ENCODE measurements at regions not wholly inside any gene's neighbourhood (a gene's known extent, or its start where the extent isn't known, plus 50 kb on each side); places are given as distances from the start of the nearest gene placed in this dataset.

DNA sequence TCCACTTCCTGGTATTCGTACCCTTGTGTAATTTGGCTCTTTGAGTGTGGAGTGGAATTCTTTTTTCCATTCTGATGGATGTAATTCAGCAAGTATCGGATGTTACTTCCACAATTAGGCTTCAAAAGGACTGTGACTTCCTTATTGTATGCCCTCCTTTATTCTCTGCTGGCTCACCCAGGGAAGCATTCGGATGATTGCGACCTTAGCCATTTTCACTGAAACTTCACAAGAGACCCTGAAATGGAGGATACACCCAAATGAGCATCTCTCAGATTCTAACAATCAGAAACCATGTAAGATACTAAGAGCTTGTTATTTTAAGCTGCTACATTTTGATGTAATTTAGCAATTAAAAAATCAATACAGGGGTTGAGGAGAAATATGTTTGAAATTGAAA is 493.1 kb downstream of the DNAJB9 start:
- TF ChIP-seq EZH2 (IDR thresholded peaks at IDR 0.05; ENCODE audit: borderline replicate concordance, low read length): no peak
- TF ChIP-seq, protein P1, sequence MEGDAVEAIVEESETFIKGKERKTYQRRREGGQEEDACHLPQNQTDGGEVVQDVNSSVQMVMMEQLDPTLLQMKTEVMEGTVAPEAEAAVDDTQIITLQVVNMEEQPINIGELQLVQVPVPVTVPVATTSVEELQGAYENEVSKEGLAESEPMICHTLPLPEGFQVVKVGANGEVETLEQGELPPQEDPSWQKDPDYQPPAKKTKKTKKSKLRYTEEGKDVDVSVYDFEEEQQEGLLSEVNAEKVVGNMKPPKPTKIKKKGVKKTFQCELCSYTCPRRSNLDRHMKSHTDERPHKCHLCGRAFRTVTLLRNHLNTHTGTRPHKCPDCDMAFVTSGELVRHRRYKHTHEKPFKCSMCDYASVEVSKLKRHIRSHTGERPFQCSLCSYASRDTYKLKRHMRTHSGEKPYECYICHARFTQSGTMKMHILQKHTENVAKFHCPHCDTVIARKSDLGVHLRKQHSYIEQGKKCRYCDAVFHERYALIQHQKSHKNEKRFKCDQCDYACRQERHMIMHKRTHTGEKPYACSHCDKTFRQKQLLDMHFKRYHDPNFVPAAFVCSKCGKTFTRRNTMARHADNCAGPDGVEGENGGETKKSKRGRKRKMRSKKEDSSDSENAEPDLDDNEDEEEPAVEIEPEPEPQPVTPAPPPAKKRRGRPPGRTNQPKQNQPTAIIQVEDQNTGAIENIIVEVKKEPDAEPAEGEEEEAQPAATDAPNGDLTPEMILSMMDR (IDR thresholded peaks at IDR 0.05; ENCODE audit: low read length): no peak
- Histone ChIP-seq H3K27ac (ENCODE audit: low read depth, low read length, poor library complexity, severe bottlenecking) (no peak overlapping the region), H3F3A (ENCODE audit: insufficient read depth, low read length) (no peaks in the 10 kb centered on the region; the same call in 1 of the 2 replicates), H3K4me2 (ENCODE audit: low read length) (no peak overlapping the region), H3K27me3 (ENCODE audit: insufficient read depth, low read length) (no peaks in the 10 kb centered on the region), H3K4me3 (ENCODE audit: low read depth, low read length, poor library complexity, severe bottlenecking) (no peak overlapping the region), H3K9me3 (ENCODE audit: low read length) (no peaks in the 10 kb centered on the region), H3K36me3 (ENCODE audit: insufficient read depth, low read length) (no peaks in the 10 kb centered on the region), H2AFZ (ENCODE audit: low read length) (no peak overlapping the region), H3K9me2 (ENCODE audit: low read depth, low read length) (no peaks in the 10 kb centered on the region), H3K4me1 (ENCODE audit: insufficient read depth, low read length, severe bottlenecking) (no peaks in the 10 kb centered on the region), H3K9ac (ENCODE audit: low read length) (no peak overlapping the region), H4K20me1 (ENCODE audit: insufficient read depth, low read length) (no peaks in the 10 kb centered on the region), H3K79me2 (ENCODE audit: insufficient read depth, low read length) (no peaks in the 10 kb centered on the region)

DNA sequence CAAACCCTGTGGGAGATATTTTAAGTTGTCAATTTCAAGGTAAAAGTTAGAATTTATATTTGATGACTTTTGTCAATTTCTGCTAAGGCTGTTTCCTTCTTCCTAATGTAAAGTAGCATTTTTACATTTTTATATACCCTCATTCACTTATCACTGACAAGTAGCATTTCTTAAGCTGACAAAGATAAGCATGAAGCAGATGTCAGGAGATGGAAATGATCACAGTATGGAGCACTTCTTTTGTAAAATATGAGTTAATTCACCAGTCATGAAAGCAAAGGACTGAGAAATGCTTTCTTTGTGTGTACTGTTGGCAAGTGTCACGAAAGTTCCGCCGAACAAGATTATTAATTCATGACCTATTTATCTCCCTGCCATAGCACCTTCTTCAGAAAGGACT is 503.9 kb downstream of the DNAJB9 start:
- no peaks in the 10 kb centered on the region for H4K20me1 ChIP-seq (ENCODE audit: insufficient read depth, low read length)
- H3K9ac ChIP-seq (ENCODE audit: low read length): no peak overlapping the region
- H3K79me2 ChIP-seq (ENCODE audit: insufficient read depth, low read length): no peaks in the 10 kb centered on the region
- no peak overlapping the region for H3K4me2 ChIP-seq (ENCODE audit: low read length)
- H2AFZ ChIP-seq (ENCODE audit: low read length): no peak overlapping the region
- H3K36me3 ChIP-seq (ENCODE audit: insufficient read depth, low read length): no peaks in the 10 kb centered on the region
- no peaks in the 10 kb centered on the region for H3K27me3 ChIP-seq (ENCODE audit: insufficient read depth, low read length)
- no peaks in the 10 kb centered on the region for H3K9me2 ChIP-seq (ENCODE audit: low read depth, low read length)
- TF ChIP-seq EZH2 (IDR thresholded peaks at IDR 0.05; ENCODE audit: borderline replicate concordance, low read length): no peak
- TF ChIP-seq, protein P1 (IDR thresholded peaks at IDR 0.05; ENCODE audit: low read length): no peak
- H3K4me1 ChIP-seq (ENCODE audit: insufficient read depth, low read length, severe bottlenecking): no peaks in the 10 kb centered on the region
- H3K4me3 ChIP-seq (ENCODE audit: low read depth, low read length, poor library complexity, severe bottlenecking): no peak overlapping the region
- H3F3A ChIP-seq (ENCODE audit: insufficient read depth, low read length): no peaks in the 10 kb centered on the region
- no peak overlapping the region for H3K27ac ChIP-seq (ENCODE audit: low read depth, low read length, poor library complexity, severe bottlenecking)
- no peaks in the 10 kb centered on the region for H3K9me3 ChIP-seq (ENCODE audit: low read length)

DNA sequence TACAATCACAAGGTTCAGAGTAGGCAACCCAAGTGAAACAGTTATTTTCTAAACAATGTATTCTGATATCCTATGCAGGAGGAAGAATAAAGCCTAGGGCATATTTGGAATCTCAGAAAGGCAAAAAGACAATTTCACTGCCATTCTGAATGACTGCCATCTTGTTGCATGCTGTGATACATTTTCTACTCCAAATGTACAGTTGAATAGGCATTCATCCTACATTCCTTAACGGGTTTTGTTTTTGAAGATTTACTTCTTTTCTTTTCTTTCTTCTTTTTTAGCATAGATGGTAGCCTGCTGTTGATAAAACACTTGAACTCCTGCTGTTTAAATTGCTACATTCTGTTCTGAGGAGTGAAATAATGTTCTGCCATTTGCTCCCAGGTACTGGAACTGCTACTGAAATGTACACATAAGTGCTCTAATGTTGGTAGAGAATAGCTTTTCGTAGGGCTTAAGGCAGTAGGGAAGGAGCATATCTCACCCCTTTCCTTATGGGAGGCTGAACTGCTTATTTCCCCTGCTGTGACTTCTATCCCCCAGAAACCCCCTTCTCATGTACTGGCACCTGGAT is 506.8 kb downstream of the DNAJB9 start:
- no peaks in the 10 kb centered on the region for H3K4me1 ChIP-seq (ENCODE audit: insufficient read depth, low read length, severe bottlenecking)
- H3K36me3 ChIP-seq (ENCODE audit: insufficient read depth, low read length): no peaks in the 10 kb centered on the region
- no peaks in the 10 kb centered on the region for H3K9me3 ChIP-seq (ENCODE audit: low read length)
- no peak overlapping the region for H3K9ac ChIP-seq (ENCODE audit: low read length)
- H3K9me2 ChIP-seq (ENCODE audit: low read depth, low read length): no peaks in the 10 kb centered on the region
- H3K27me3 ChIP-seq (ENCODE audit: insufficient read depth, low read length): no peaks in the 10 kb centered on the region
- no peaks in the 10 kb centered on the region for H4K20me1 ChIP-seq (ENCODE audit: insufficient read depth, low read length)
- no peak overlapping the region for H3K4me2 ChIP-seq (ENCODE audit: low read length)
- H3K79me2 ChIP-seq (ENCODE audit: insufficient read depth, low read length): no peaks in the 10 kb centered on the region
- TF ChIP-seq EZH2 (IDR thresholded peaks at IDR 0.05; ENCODE audit: borderline replicate concordance, low read length): no peak
- TF ChIP-seq, protein P1 (IDR thresholded peaks at IDR 0.05; ENCODE audit: low read length): no peak
- no peak overlapping the region for H3K4me3 ChIP-seq (ENCODE audit: low read depth, low read length, poor library complexity, severe bottlenecking)
- no peaks in the 10 kb centered on the region for H3F3A ChIP-seq (ENCODE audit: insufficient read depth, low read length)
- H3K27ac ChIP-seq (ENCODE audit: low read depth, low read length, poor library complexity, severe bottlenecking): no peak overlapping the region
- no peak overlapping the region for H2AFZ ChIP-seq (ENCODE audit: low read length)
